Astrocyte of the spinal cord (primary cell): ENCODE measurements at regions not wholly inside any gene's neighbourhood (a gene's known extent, or its start where the extent isn't known, plus 50 kb on each side); places are given as distances from the start of the nearest gene placed in this dataset.

Source experiments
- DNase-seq: peaks from one replicate; pipeline ENCODE4 v3.0.0; 2011; ENCODE audit warnings: low read depth, low spot score
- H3K4me3 ChIP-seq: 2 replicates; pipeline ENCODE4 v1.5.1; 2011; ENCODE audit warnings: low read depth, mild to moderate bottlenecking, low read length, moderate library complexity
- in situ Hi-C: cut with HindIII; loops from 2 replicates; pipeline ENCODE4 v1.10.0; 2017; ENCODE audit warnings: low sequenced_read_pairs
- TF ChIP-seq, protein P1 (sequence below): IDR thresholded peaks from 2 replicates; pipeline ENCODE4 v1.5.1; 2012; ENCODE audit warnings: low read depth, mild to moderate bottlenecking, low read length, inconsistent platforms

DNA sequence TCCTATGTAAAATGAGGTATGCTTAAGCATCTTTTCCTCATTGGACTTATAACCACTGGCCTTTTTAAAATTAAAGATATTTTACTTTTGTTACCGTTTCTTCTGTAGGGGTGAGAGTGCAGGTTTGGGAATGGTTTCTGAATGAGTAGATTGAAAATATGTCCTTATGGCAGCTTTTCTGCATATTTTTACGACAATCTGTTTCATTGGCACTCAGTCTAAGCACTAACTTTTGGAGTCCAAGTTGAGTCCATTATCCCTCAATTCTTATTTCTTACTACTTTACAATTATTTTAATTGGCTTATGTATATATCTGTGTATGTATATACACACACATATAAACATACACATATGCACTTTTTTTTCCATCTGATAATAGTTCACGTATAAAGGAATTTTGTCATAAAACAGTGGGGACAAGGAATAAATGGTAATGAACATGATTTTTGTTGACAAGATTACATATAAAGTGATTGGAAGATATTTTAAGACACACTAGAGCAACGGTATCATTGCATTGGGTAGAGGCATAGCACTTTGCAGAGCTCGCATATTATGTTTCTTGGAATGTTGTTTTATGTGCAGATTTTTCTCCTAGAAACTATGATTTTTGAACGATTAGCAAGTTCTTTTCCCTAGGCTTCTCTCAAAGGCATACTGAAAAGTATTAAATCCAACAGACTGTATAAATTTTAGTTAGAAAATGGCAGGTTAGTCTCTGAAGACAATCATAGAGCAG is 133.0 kb downstream of the FAT4 start:
- in situ Hi-C loops = no loop called here
- DNase-seq = no peak
- no peak overlapping the region for H3K4me3 ChIP-seq
- TF ChIP-seq, protein P1, sequence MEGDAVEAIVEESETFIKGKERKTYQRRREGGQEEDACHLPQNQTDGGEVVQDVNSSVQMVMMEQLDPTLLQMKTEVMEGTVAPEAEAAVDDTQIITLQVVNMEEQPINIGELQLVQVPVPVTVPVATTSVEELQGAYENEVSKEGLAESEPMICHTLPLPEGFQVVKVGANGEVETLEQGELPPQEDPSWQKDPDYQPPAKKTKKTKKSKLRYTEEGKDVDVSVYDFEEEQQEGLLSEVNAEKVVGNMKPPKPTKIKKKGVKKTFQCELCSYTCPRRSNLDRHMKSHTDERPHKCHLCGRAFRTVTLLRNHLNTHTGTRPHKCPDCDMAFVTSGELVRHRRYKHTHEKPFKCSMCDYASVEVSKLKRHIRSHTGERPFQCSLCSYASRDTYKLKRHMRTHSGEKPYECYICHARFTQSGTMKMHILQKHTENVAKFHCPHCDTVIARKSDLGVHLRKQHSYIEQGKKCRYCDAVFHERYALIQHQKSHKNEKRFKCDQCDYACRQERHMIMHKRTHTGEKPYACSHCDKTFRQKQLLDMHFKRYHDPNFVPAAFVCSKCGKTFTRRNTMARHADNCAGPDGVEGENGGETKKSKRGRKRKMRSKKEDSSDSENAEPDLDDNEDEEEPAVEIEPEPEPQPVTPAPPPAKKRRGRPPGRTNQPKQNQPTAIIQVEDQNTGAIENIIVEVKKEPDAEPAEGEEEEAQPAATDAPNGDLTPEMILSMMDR = no peak

GRCh38 chr4:125456075-125456474 is 141.3 kb downstream of the FAT4 start:
- in situ Hi-C loops = no loop called here

GRCh38 chr4:125459531-125459930 is 144.8 kb downstream of the FAT4 start:
- in situ Hi-C loops = no loop called here
- TF ChIP-seq, protein P1 = no peak
- H3K4me3 ChIP-seq = no peak overlapping the region
- DNase-seq = no peak

More at GRCh38 chr4:125456075-125456474, 141.3 kb downstream of the FAT4 start:
- DNase-seq = no peak
- H3K4me3 ChIP-seq = no peak overlapping the region
- TF ChIP-seq, protein P1 = no peak

- H3K4me3 ChIP-seq = no peak overlapping the region
- in situ Hi-C loops = no loop called here
- no peak for DNase-seq
- TF ChIP-seq, protein P1 = no peak
These were observed 147.1 kb downstream of the FAT4 start for GRCh38 chr4:125461676-125462363.

GRCh38 chr4:125464146-125464545 is 149.4 kb downstream of the FAT4 start:
- no peak overlapping the region for H3K4me3 ChIP-seq
- no peak for DNase-seq
- in situ Hi-C loops = no loop called here
- TF ChIP-seq, protein P1 = no peak

- no peak overlapping the region for H3K4me3 ChIP-seq
- DNase-seq = peak; percentile 8
- in situ Hi-C loops = no loop called here
- TF ChIP-seq, protein P1 = no peak
These were observed 166.7 kb downstream of the FAT4 start for GRCh38 chr4:125481334-125482045.
